Fibroblast of lung (primary cell): ENCODE measurements at regions not wholly inside any gene's neighbourhood (a gene's known extent, or its start where the extent isn't known, plus 50 kb on each side); places are given as distances from the start of the nearest gene placed in this dataset.

Source experiments
- EZH2 ChIP-seq: IDR thresholded peaks from 2 replicates; pipeline ENCODE4 v1.5.1; 2012; ENCODE audit warnings: low read length, control low read depth, mild to moderate bottlenecking; ENCODE audit errors: missing control alignments
- TF ChIP-seq, protein P1 (sequence below), 2 donors: IDR thresholded peaks in 1 of 2; conservative IDR thresholded peaks in 1 of 2; 1 replicate in 1 of 2; 2 replicates in 1 of 2; pipeline ENCODE4 v1.5.1; 2011 to 2012; ENCODE audit warnings: low read length in 2 of 2, control low read depth in 1 of 2, inconsistent platforms in 1 of 2, low read depth in 1 of 2, mild to moderate bottlenecking in 1 of 2

DNA sequence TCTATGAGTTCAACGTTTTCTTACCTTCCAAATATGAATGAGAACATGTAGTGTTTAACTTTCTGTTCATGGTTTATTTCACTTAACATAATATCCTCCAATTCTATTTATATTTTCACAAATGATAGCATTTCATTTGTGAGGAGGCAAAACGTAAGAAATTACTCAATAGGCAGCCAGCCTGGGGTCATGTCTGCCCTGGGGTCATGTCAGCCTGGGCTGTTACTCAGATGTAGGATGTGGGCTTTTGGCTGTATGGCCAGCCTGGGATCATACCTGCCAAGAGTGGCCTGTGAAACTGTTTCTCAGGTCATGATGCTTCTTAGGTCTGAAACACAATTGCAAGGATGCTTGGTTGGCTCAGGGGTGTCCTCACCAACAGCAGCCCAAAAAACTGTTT, 187.0 kb downstream of the FBXO8 start:
- TF ChIP-seq, protein P1, sequence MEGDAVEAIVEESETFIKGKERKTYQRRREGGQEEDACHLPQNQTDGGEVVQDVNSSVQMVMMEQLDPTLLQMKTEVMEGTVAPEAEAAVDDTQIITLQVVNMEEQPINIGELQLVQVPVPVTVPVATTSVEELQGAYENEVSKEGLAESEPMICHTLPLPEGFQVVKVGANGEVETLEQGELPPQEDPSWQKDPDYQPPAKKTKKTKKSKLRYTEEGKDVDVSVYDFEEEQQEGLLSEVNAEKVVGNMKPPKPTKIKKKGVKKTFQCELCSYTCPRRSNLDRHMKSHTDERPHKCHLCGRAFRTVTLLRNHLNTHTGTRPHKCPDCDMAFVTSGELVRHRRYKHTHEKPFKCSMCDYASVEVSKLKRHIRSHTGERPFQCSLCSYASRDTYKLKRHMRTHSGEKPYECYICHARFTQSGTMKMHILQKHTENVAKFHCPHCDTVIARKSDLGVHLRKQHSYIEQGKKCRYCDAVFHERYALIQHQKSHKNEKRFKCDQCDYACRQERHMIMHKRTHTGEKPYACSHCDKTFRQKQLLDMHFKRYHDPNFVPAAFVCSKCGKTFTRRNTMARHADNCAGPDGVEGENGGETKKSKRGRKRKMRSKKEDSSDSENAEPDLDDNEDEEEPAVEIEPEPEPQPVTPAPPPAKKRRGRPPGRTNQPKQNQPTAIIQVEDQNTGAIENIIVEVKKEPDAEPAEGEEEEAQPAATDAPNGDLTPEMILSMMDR (conservative IDR thresholded peaks at IDR 0.05 in 1 of 2, IDR thresholded peaks at IDR 0.05 in 1 of 2; ENCODE audit: low read depth in 1 of 2, low read length in 2 of 2), result no peak
- no peak for TF ChIP-seq EZH2
